ENCODE measurements at regions not wholly inside any gene's neighbourhood (a gene's known extent, or its start where the extent isn't known, plus 50 kb on each side); places are given as distances from the start of the nearest gene placed in this dataset.

- no peak for DNase-seq
These were observed 756.5 kb downstream of the GALR1 start for GRCh38 chr18:78006006-78006773.

- DNase-seq, result no peak
These were observed 757.2 kb downstream of the GALR1 start for GRCh38 chr18:78006774-78007260.

- no peak for DNase-seq
These were observed 760.7 kb downstream of the GALR1 start for GRCh38 chr18:78010363-78010762.

- no peak for DNase-seq
These were observed 768.2 kb downstream of the GALR1 start for GRCh38 chr18:78017869-78018268.

- DNase-seq, result no peak
These were observed 771.5 kb downstream of the GALR1 start for GRCh38 chr18:78021196-78021595.

- DNase-seq, result no peak
These were observed 781.9 kb downstream of the GALR1 start for GRCh38 chr18:78031589-78031988.

GRCh38 chr18:78031991-78032390, 782.3 kb downstream of the GALR1 start:
- DNase-seq, result no peak

GRCh38 chr18:78032574-78032973, 782.9 kb downstream of the GALR1 start:
- no peak for DNase-seq

GRCh38 chr18:78034755-78035154, 785.1 kb downstream of the GALR1 start:
- DNase-seq, result no peak

- DNase-seq, result no peak
These were observed 791.6 kb downstream of the GALR1 start for GRCh38 chr18:78041218-78041617.

GRCh38 chr18:78046631-78047030, 797.0 kb downstream of the GALR1 start:
- no peak for DNase-seq

GRCh38 chr18:78049281-78049680, 799.6 kb downstream of the GALR1 start:
- DNase-seq, result no peak

- DNase-seq, result no peak
These were observed 805.2 kb downstream of the GALR1 start for GRCh38 chr18:78054801-78055200.

- no peak for DNase-seq
These were observed 806.4 kb downstream of the GALR1 start for GRCh38 chr18:78056011-78056410.

GRCh38 chr18:78069784-78070664, 820.4 kb downstream of the GALR1 start:
- no peak for DNase-seq

- no peak for DNase-seq
These were observed 821.6 kb downstream of the GALR1 start for GRCh38 chr18:78071166-78071710.

GRCh38 chr18:78071776-78072175, 822.1 kb downstream of the GALR1 start:
- DNase-seq, result no peak

GRCh38 chr18:78072375-78072774, 822.7 kb downstream of the GALR1 start:
- DNase-seq, result no peak

- no peak for DNase-seq
These were observed 823.6 kb downstream of the GALR1 start for GRCh38 chr18:78073275-78073674.

GRCh38 chr18:78074400-78075020, 824.9 kb downstream of the GALR1 start:
- DNase-seq, result no peak

- DNase-seq, result no peak
These were observed 830.4 kb downstream of the GALR1 start for GRCh38 chr18:78080081-78080480.

- DNase-seq, result no peak
These were observed 831.1 kb downstream of the GALR1 start for GRCh38 chr18:78080761-78081160.

GRCh38 chr18:78082816-78083215, 833.2 kb downstream of the GALR1 start:
- DNase-seq, result no peak

All from CD4-positive, alpha-beta T cell treated with Interleukin-6 for 4 hours (primary cell).